ENCODE measurements at regions not wholly inside any gene's neighbourhood (a gene's known extent, or its start where the extent isn't known, plus 50 kb on each side); places are given as distances from the start of the nearest gene placed in this dataset.

- no peak for TF ChIP-seq CTCF (IDR thresholded peaks at IDR 0.05; ENCODE audit: control insufficient read depth, insufficient read depth, low read depth, low read length, missing control alignments)
- DNase-seq (ENCODE audit: low read depth): no peak
- H3K4me3 ChIP-seq (ENCODE audit: control insufficient read depth, low read depth, low read length): no peak overlapping the region
Measured at GRCh38 chr2:228707846-228708245, 526.4 kb upstream of the SPHKAP start.

DNA sequence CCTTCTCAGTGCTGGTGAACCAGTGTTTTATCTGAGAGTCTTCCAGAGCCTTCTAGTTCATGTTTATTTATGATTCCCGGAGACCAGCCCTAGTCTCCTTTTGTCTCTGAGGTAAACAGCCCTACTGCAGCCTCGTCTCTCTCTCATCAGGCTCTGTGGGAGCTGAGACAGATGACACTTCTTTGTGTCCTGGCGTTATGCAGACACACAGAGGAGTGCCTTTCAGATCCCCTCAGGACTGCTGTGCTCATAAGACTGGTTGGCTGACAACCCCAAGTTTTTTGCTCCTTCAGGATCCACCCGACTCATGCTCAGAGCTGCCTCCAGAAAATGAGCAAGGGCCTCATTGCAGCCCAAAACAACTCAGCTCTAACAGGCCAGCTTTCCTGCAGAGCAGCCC, 523.8 kb upstream of the SPHKAP start:
- H3K4me3 ChIP-seq (ENCODE audit: control insufficient read depth, low read depth, low read length): no peak overlapping the region
- no peak for DNase-seq (ENCODE audit: low read depth)
- no peak for TF ChIP-seq CTCF (IDR thresholded peaks at IDR 0.05; ENCODE audit: control insufficient read depth, insufficient read depth, low read depth, low read length, missing control alignments)

GRCh38 chr2:228703152-228703551, 521.7 kb upstream of the SPHKAP start:
- DNase-seq (ENCODE audit: low read depth): no peak
- TF ChIP-seq CTCF (IDR thresholded peaks at IDR 0.05; ENCODE audit: control insufficient read depth, insufficient read depth, low read depth, low read length, missing control alignments): no peak
- H3K4me3 ChIP-seq (ENCODE audit: control insufficient read depth, low read depth, low read length): no peak overlapping the region

- TF ChIP-seq CTCF (IDR thresholded peaks at IDR 0.05; ENCODE audit: control insufficient read depth, insufficient read depth, low read depth, low read length, missing control alignments): no peak
- no peak overlapping the region for H3K4me3 ChIP-seq (ENCODE audit: control insufficient read depth, low read depth, low read length)
- DNase-seq (ENCODE audit: low read depth): no peak
Measured at GRCh38 chr2:228701506-228701905, 520.0 kb upstream of the SPHKAP start.

DNA sequence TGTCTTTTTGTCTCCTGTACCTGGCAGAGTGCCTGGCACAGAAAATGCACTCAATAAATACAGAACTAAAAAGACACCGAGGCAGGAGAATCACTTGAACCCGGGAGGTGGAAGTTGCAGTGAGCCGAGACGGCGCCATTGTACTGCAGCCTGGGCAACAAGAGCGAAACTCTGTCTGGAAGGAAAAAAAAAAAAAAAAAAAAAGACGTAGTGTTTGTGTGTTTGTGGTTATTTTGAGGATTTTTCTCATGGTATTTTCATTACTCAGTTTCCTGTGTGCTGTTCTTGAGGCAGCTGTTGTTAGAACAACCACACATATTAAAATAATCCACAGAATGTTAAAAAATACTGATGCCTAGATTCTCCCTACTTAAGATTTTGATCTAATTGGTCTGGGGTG, 519.2 kb upstream of the SPHKAP start:
- no peak for DNase-seq (ENCODE audit: low read depth)
- no peak overlapping the region for H3K4me3 ChIP-seq (ENCODE audit: control insufficient read depth, low read depth, low read length)
- no peak for TF ChIP-seq CTCF (IDR thresholded peaks at IDR 0.05; ENCODE audit: control insufficient read depth, insufficient read depth, low read depth, low read length, missing control alignments)

DNA sequence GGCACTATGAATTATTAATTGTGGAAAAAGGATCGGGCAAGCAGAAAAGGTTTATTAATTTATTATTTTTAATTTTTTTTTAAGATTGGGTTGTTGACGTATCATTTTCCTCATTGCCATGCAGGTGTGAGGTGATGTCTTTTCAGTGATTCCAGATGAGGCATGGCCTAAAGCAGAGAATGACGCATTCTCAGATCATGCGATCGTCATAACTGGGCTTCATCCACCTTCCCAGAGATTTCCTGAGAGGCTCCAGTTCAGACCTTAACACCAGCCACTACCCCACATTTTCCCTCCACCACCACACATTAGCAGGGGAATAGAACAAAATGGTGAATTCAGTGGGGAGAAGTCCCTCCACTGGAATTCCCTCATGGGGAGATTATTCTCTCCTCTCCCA, 518.4 kb upstream of the SPHKAP start:
- no peak for DNase-seq (ENCODE audit: low read depth)
- H3K4me3 ChIP-seq (ENCODE audit: control insufficient read depth, low read depth, low read length): no peak overlapping the region
- TF ChIP-seq CTCF (IDR thresholded peaks at IDR 0.05; ENCODE audit: control insufficient read depth, insufficient read depth, low read depth, low read length, missing control alignments): no peak

DNA sequence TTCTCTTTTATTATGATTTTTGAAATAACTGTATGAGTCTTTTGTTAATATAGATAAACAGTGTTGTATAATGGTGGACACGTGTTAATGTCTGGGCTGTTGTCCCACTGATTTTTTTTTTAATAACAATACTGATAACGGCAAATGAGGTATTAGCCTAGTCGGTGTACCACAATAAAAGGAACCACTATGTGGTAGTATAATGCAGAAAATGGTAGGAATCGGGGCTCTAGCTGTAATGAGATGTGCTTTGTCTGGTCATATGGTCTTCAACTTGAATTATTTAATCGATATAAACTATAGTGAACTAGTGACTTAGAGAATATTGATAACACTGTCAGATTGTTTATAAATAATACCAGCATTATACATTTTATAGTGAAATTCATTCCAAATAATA, 517.9 kb upstream of the SPHKAP start:
- no peak for TF ChIP-seq CTCF (IDR thresholded peaks at IDR 0.05; ENCODE audit: control insufficient read depth, insufficient read depth, low read depth, low read length, missing control alignments)
- no peak overlapping the region for H3K4me3 ChIP-seq (ENCODE audit: control insufficient read depth, low read depth, low read length)
- DNase-seq (ENCODE audit: low read depth): no peak

Data from AG09309 (cell line).